NCI-H1436 (cell line): ENCODE measurements at regions not wholly inside any gene's neighbourhood (a gene's known extent, or its start where the extent isn't known, plus 50 kb on each side); places are given as distances from the start of the nearest gene placed in this dataset.
"Not testable (repeated sequence)": the region's sequence is repeated elsewhere in the genome, so short reads cannot be mapped to it uniquely, and the experiment has no call there.

Experiments used
- DNase-seq: peaks from one replicate; lab custom pipeline; 2025; lab: John Stamatoyannopoulos, UW

- no peak for DNase-seq
Measured at GRCh38 chr14:40694023-40694422, 912.7 kb upstream of the LRFN5 start.

GRCh38 chr14:40691066-40691465 lies 915.6 kb upstream of the LRFN5 start:
- DNase-seq, result no peak

DNA sequence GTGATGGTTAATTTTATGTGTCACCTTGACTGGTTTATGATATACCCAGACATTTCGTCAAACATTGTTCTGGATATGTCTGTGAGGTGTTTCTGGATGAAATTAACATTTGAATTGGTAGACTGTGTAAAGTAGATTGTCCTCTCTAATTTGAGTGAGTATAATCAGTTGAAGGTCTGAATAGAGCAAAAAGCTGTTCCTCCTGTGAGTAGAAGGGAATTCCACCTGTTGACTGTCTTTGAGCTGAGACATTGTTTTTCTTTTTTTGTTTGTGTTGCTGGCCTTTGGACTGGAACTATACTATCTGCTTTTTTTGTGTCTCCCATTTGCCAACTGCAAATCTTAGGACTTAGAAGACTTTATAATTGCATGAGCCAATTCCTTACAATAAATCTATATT lies 920.9 kb upstream of the LRFN5 start:
- no peak for DNase-seq

- DNase-seq, result no peak
Measured at GRCh38 chr14:40684328-40684727, 922.3 kb upstream of the LRFN5 start.

- DNase-seq, result no peak
Measured at GRCh38 chr14:40682131-40682913, 924.4 kb upstream of the LRFN5 start.

- no peak for DNase-seq
Measured at GRCh38 chr14:40679256-40679655, 927.4 kb upstream of the LRFN5 start.

DNA sequence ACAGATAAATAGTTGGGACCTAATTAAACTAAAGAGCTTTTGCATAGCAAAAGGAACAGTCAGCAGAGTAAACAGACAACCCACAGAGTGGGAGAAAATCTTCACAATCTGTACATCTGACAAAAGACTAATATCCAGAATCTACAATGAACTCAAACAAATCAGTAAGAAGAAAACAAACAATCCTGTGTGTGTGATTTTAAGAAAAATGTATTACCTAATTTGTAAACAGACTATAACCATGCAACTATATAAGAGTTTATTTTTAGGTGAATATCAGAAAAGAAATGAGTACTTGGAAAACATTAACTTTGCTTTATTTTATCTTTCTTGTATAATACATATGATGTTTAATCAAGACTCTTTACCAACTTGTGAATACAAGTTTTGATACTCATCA lies 929.5 kb upstream of the LRFN5 start:
- not testable (repeated sequence) for DNase-seq

DNA sequence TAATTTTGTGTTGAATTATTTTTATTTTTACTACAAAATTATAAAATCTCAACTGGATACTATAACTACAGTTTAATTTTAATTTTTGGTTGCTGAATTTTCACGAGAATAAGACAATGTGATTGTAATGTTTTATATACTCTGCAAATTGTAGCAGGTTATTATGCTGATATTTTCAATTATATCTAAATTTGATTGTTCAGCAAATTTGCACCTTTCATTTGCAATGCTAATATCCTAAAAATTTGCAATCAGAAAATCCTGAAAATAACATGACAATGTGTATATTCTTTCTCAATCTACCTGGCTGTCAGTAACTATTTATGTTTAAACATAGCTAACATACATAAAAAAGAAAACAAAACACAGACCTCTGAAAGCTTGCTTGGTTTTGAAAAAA lies 932.2 kb upstream of the LRFN5 start:
- no peak for DNase-seq

GRCh38 chr14:40656311-40656710 lies 950.4 kb upstream of the LRFN5 start:
- DNase-seq, result no peak

DNA sequence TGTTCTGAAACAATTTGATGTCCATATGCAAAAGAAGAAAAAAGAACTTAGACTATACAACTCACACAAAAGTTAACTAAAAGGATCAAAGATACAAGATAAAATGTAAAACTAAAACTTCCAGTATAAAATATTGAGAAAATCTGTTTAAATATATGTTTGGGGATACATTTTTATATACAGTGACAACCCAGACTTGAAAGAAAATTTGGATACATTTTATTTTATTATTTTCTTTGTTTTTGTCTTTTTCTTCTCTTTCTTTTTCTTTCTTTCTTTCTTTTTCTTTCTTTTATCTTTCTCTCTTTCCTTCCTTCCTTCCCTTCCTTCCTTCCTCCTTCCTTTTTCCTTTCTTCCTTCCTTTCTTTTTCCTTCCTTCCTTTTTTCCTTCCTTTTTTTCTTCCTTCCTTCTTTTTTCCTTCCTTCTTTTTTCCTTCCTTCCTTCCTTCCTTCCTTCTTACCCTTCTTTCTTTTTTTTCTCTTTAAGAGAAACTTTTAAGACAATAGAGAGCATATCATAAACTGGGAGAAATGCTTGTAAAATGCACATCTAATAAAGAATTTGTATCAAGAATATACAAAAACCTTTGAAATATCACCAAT lies 954.5 kb upstream of the LRFN5 start:
- DNase-seq, result no peak

DNA sequence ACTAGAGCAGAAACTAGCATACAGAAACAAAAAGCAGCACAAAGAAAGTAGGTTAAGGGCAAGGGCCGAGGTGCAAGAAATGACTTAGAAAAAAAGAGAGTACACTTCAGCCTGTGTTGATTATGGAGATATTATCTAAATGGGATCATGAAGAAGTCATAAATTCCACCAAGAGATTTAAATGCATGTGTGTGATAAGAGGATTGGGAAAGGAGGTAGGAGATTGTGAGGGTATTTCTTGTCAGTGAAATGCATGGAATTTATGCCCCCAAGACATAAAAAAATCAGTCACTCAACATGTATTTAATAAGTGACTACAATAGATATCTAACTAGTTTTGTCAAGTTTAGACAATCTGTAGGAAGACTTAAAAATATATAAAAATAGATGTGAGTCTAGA lies 976.2 kb upstream of the LRFN5 start:
- no peak for DNase-seq

DNA sequence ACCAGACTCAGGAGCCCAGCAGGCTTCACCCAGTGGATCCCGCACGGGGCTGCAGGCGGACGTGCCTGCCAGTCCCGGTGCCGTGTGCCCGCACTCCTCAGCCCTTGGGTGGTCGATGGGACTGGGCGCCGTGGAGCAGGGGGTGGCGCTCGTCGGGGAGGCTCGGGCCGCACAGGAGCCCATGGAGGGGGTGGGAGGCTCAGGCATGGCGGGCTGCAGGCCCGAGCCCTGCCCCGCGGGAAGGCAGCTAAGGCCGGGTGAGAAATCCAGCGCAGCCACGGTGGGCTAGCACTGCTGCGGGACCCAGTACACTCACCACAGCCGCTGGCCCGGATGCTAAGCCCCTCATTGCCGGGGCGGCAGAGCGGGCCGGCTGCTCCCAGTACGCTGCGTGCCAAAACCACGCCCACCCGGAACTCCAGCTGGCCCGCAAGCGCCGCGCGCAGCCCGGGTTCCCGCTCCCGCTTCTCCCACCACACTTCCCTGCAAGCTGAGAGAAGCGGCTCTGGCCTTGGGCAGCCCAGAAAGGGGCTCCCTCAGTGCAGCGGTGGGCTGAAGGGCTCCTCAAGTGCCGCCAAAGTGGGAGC lies 977.0 kb upstream of the LRFN5 start:
- DNase-seq, result not testable (repeated sequence)

DNA sequence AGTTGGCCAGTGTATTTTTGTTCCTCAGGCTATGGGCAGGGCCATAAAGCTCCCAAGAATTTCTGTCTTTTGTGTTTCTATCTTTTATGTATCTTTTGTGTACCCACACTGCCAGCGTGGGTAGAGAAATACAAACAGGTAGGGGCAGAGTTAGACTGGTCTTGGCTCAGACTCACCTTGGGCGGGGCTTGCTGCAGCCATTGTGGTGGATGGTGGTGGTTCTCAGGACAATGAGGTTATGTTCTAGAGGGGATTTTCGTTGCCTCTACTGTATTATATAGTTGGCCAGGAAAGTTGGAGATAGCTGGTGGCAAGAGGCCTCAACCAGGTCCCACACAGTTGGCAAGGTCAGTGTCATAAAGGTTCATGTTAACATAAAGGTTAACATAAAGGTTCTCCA lies 977.5 kb upstream of the LRFN5 start:
- DNase-seq, result no peak

GRCh38 chr14:40623643-40624042 lies 983.0 kb upstream of the LRFN5 start:
- peak; percentile 4 for DNase-seq

- DNase-seq, result no peak
Measured at GRCh38 chr14:40618225-40618898, 988.3 kb upstream of the LRFN5 start.

GRCh38 chr14:40616579-40616978 lies 990.1 kb upstream of the LRFN5 start:
- no peak for DNase-seq

- DNase-seq, result no peak
Measured at GRCh38 chr14:40601063-40601462, 1005.6 kb upstream of the LRFN5 start.

DNA sequence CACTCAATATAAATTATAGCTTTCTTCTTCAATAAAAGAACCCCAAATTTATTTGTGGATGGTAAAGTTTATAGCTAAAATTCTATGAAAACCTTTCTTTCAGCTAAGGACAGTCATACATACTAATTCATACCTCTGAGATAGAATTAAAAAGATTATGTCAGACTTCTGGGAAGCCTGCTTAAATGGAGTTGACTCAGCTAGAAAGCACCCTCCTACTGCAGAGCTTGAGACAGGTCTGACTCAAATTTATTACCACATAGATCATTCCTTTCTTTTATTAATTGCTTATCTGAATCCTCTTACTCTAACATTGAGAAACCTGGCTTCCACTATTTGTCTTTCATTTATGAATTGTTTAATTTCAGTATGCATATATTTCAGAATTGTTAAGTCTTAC lies 1007.0 kb upstream of the LRFN5 start:
- no peak for DNase-seq

GRCh38 chr14:40581264-40581663 lies 1025.4 kb upstream of the LRFN5 start:
- no peak for DNase-seq

- no peak for DNase-seq
Measured at GRCh38 chr14:40576880-40577478, 1029.7 kb upstream of the LRFN5 start.

DNA sequence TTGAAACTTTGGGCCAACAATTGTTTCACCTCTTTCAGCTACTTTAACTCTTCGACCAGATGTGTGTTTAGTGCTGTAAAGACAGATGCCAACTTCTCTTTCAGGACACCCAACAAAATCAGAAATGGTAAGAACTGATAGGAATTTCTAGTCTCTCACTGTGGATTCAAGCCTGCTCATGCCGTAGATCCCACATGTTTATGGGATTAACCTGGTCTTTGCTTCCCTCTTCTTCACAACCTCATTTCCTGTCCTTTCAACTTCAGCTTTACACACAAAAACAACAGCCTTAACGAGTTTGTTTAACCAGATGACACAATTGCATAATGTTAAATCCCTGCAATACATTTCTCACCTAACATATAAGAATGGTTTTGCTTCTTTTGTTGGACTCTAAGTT lies 1031.9 kb upstream of the LRFN5 start:
- DNase-seq, result no peak

GRCh38 chr14:40525314-40525713 lies 1081.4 kb upstream of the LRFN5 start:
- no peak for DNase-seq

DNA sequence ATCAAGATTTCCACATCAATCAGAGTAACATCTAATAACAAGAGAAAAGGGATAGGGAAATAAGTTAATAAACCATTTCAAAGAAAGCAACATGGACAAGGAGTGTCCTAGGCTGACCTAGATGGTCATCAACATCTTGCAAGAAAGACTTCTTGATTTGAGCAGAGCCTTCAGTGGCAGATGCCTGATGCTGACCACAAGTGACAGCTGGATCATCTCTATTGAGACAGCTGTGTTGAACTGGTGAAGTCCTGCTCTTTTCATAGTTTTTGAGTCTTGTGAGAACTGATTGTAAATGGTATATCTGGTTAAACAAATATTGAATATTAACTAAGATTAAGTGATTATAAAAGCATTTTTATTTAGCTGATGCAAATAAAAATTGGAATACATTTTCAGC lies 1083.6 kb upstream of the LRFN5 start:
- no peak for DNase-seq
